NOMO-1 (cell line): ENCODE measurements at regions not wholly inside any gene's neighbourhood (a gene's known extent, or its start where the extent isn't known, plus 50 kb on each side); places are given as distances from the start of the nearest gene placed in this dataset.

Experiments used
- DNase-seq, 2 experiments: peaks; one replicate each; lab custom pipeline; 2025; ENCODE audit not compliant: unreplicated experiment in 2 of 2; lab: John Stamatoyannopoulos, UW

- DNase-seq = no peak
These were observed 249.3 kb downstream of the ATG4C start for GRCh38 chr1:63033211-63033610.

- DNase-seq = no peak
These were observed 250.3 kb downstream of the ATG4C start for GRCh38 chr1:63034256-63034655.

DNA sequence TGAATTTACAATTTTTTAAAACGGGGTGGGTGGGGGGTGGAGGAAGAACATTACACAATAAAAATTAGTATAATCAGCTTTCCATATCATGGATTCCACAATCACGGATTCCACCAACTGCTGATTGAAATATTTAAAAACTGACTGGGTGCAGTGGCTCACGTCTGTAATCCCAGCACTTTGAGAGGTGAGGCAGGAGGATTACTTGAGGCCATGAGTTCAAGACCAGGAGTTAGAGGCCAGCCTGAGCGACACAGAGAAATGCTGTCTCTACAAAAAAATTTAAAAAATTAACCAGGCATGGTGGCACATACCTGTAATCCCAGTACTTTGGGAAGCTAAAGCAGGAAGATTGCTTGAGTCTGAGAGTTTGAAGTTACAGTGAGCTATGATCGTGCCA lies 254.7 kb downstream of the ATG4C start:
- DNase-seq = no peak

GRCh38 chr1:63041660-63042059 lies 257.7 kb downstream of the ATG4C start:
- no peak for DNase-seq

DNA sequence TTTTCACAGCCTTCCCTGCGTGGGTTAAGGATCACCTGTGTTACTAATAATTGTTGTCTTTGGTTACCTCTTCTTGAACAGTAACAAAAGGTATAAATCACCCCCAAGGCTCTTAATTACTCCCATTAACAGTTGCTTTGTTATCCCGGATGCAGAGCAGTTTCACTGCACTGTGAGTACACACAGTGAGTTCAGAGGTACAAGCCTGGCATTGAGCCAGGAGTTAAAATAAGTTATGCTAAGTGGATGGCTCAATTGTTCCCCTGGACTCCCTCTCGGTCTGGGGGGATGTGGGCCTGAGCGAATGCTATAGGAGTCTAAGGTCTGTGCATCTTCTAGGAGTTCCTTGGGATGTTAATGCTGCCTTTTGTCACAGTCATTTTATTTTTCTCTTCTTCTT lies 258.3 kb downstream of the ATG4C start:
- no peak for DNase-seq

GRCh38 chr1:63046539-63046938 lies 262.6 kb downstream of the ATG4C start:
- DNase-seq = no peak

DNA sequence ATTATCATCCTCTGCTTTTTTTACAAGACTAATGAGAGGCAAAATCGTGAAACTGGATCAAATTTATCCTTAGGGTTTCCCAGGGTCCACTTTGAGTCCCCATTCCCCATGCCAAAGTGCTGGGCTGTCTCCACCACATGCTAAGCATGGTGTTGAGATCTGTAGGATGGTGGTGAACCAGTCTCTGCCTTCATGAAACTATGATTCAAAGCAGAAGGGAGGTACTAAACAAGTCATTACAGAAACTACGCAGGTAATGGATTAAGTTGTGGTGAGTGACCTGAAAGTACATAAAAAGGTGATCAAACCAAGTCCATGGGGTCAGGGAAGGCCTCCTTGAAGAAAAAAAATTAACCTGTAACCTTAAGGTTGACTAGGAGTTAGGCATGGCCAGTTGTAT lies 265.2 kb downstream of the ATG4C start:
- no peak for DNase-seq

DNA sequence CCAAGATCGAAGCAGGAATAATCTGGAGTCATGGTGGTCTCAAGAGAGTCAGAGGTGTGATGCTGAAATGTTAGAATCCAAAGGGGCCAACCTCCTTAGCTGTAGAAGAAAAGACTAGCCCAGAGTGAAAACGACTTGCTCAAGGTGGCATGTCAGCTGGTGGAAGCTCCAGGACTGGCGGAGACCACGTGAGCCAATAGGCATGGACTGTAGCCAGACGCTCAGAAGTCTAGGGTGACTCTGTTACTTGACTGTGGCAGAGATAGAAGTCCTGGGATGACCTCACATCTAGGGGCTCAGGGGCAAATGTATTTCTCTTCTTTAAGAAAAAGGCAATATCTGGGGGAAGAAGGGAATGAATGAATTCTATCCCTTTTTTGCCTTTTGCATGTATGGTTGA lies 267.4 kb downstream of the ATG4C start:
- DNase-seq = no peak

DNA sequence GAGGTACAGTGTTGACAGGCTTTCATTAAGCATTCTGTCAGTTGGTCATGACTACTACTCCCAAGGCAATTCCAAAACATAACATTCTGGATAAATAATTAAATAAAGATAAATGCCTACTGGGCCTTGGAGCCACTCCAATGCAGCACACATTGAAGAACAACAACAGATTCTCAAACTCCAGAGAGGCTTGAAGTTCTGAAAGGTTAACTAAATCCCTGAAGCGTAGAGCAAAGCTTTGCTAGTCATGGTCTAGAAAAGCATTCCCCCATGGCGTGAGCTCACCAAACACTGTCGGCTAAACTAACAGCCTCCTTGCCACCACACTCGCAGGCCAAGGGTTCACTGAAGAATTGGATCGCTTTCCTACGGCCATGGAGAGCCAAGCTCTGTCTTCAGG lies 268.0 kb downstream of the ATG4C start:
- DNase-seq = no peak

- DNase-seq = no peak
These were observed 268.2 kb upstream of the FOXD3 start for GRCh38 chr1:63054184-63054583.

DNA sequence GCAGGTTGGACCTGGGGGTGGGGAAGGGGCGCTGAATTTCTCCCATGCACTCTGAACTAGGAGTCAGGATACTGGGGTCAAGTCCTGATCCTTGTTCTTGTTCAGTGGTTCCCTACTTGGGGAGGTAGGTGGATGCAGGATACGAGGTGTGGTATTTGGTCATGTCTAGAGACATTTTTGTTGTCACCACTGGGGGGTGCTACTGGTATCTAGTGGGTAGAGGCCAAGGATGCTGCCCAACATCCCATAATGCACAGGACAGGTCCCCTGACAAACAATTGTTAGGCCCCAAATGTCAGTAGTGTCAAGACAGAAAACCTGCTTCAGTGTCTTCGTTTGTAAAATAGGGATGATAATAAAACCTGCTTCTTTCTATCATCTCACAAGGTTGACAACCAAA lies 259.0 kb upstream of the FOXD3 start:
- DNase-seq = no peak

DNA sequence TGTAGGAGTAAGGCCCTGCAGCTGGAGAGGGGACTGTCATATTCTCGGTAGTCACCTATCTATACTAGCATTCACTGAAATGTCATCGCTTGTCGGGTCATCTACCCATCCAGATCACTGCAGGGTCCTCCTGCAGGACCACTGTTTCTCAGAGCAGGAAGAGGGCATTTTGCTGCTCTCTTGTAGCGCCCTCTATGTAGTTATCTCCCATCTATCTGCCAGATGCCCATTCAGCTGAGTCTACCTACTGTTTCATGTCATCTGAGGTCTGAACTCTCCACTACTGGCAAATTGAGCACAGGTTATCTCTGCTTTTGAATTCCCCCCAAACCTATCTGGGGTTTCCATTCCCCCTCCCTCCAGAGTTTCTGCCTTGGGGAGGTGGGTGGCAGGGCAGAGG lies 258.2 kb upstream of the FOXD3 start:
- no peak for DNase-seq

GRCh38 chr1:63068626-63069025 lies 253.7 kb upstream of the FOXD3 start:
- no peak for DNase-seq

DNA sequence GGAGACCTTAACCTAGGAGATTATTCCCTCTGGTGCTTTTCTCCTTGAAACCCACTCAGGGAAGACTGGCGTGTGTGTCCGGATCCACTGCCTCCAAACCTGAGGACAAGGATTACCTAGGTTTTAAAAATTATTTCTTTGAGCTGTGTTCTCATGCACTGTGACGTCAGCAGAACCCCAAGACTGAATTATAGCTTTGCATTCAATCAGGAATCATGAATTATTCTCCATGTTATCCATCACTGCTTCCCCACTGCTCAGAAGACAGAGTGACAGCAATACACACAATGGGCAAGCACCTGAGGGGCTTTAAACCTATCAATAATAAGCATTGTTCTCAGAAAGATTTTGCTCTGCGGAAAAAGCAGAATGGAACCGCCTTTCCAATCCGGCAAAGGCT lies 253.2 kb upstream of the FOXD3 start:
- no peak for DNase-seq

DNA sequence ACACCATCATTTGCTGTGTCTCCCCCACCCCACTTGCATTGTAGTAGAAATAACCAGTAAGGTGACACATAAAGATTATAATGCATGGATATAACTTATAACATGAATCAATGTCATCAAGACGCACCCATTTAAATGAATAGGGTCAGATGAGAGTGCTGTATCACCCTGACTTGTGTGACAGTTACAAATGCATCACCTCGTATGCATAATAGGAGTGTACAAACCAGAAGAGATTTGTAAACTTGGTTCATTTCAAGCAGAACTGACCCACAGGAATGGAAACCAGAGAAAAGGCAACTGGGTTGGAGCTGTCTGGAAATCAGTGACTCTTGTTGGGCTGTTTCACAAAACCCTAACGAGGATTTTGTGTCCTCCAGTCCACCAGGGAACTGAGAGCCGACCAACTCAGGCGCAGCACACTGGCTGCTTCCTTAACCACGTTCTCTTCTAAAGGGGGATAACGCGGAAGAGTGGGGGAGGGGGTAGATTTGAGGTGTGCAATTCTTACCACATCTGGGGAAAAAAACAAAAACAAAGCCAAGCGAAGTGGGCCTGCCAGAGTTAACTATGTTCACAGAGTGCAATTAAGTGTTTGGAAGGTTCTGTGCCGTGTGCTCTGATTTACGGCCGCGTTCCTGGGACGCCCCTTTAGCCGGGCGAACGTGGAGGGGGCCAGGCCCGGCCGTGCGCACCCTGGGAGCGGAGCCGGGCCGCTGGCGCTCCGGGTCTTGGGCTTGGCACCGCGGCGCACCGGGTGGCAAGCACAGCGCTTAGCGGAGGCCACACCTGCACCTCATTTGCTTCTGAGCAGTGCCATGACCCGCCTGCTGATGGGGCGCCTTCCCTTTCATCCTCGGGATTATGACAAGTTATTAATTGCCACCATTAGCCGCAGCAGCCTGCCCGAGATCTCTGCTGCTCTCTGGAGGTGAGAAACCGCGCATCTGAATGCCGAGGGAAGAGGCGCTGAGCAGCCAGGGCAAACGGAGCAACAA lies 248.8 kb upstream of the FOXD3 start:
- DNase-seq = no peak

GRCh38 chr1:63074321-63074720 lies 248.0 kb upstream of the FOXD3 start:
- no peak for DNase-seq

DNA sequence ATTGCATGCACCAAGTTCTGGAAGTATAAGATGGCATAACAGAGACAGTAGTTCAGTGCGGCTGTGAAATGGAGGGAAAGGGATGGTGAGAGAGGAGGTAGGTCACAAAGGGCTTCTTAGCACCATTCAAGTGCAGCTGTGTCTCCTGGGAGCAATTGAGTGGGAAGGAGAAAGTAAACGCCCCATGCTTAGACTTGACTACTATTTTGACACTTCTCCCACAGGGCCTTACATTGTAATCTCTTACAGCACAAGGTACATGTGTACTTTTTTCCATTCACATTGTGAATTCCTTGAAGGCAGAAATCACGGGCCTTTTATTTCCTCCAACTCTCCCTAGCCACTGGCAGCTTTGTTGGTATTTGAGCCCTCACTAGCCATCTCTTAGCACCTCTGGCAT lies 239.6 kb upstream of the FOXD3 start:
- DNase-seq = no peak

GRCh38 chr1:63087966-63088365 lies 234.4 kb upstream of the FOXD3 start:
- no peak for DNase-seq

GRCh38 chr1:63099188-63099587 lies 223.2 kb upstream of the FOXD3 start:
- no peak for DNase-seq

- no peak for DNase-seq
These were observed 221.0 kb upstream of the FOXD3 start for GRCh38 chr1:63101336-63101735.

DNA sequence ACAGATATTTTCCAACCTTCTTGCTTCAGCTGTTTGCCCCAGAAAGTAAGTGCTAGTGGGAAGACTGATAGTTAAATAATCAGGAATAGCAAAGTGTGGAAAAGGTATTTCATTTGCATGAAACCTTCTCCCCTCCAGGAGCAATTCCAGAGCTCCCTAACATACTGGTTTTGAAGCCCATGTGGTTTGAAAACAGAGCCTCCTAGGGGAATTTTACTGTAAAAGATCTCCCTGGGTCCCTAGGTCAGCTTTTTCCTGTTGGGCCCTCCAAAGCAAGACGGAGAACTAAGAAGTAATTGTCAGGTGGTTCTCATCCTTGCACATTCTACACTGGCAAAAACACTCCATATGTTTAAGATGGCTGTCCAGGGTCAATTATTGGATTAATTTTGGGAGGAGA lies 218.7 kb upstream of the FOXD3 start:
- DNase-seq = no peak

- DNase-seq = no peak
These were observed 215.3 kb upstream of the FOXD3 start for GRCh38 chr1:63107066-63107465.

DNA sequence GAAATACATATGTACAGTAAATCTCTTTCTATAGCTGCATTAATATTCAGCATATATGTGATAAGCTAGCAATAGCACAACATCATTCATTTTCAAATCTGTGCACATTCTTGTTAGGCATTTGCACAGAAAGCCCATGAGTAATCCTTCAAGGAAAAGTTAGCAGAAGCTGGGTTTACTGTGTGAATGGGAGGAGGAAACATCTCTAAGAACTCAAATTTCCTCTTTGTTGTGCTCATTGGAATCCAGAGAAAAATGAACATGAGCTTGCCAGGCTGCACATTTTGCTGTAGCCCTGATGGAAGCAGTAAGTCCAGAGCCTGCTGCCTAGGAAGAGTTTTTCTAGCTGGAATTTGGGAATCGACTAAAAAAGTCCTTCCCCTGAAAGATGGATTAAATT lies 214.2 kb upstream of the FOXD3 start:
- DNase-seq = no peak
